ENCODE measurements at regions not wholly inside any gene's neighbourhood (a gene's known extent, or its start where the extent isn't known, plus 50 kb on each side); places are given as distances from the start of the nearest gene placed in this dataset.

GRCh38 chr20:39364320-39364719 is 402.2 kb downstream of the DHX35 start:
- DNase-seq = no peak
- Histone ChIP-seq H2AFZ (no peak overlapping the region), H3K9me2 (ENCODE audit: insufficient read depth) (no peaks in the 10 kb centered on the region), H3K4me3 (no peak overlapping the region), H3K4me1 (replicated peaks; ENCODE audit: insufficient read depth) (no peaks in the 10 kb centered on the region), H3K4me2 (no peak overlapping the region), H4K20me1 (ENCODE audit: insufficient read depth) (no peaks in the 10 kb centered on the region), H3K27ac (no peak overlapping the region), H3K79me2 (ENCODE audit: low read depth) (no peaks in the 10 kb centered on the region), H3K36me3 (ENCODE audit: low read depth) (no peaks in the 10 kb centered on the region), H3K9me3 (ENCODE audit: insufficient read depth, low read depth) (no peaks in the 10 kb centered on the region), H3K27me3 (ENCODE audit: insufficient read depth, low read depth) (peaks cover 21% of the 10 kb centered on the region; the same call in 1 of the 2 replicates), H3F3A (ENCODE audit: insufficient read depth, low read depth) (no peaks in the 10 kb centered on the region)
- intact Hi-C loops (cut with micrococcal nuclease; ENCODE audit: unreplicated experiment) = no loop called here
- ChIA-PET POLR2A (ENCODE audit: unreplicated experiment) (no interaction called here), CTCF (no interaction called here)
- no TSS peak for BruUV-seq (replicated peaks)
- no peak for TF ChIP-seq CTCF (conservative IDR thresholded peaks at IDR 0.05)
- TF ChIP-seq EZH2 (IDR thresholded peaks at IDR 0.05; ENCODE audit: low read depth) = no peak

- Histone ChIP-seq H4K20me1 (ENCODE audit: insufficient read depth) (no peaks in the 10 kb centered on the region), H3K79me2 (ENCODE audit: low read depth) (no peaks in the 10 kb centered on the region), H3K36me3 (ENCODE audit: low read depth) (no peaks in the 10 kb centered on the region), H2AFZ (no peak overlapping the region), H3K27ac (no peak overlapping the region), H3K9me2 (ENCODE audit: insufficient read depth) (no peaks in the 10 kb centered on the region), H3F3A (ENCODE audit: insufficient read depth, low read depth) (no peaks in the 10 kb centered on the region), H3K27me3 (ENCODE audit: insufficient read depth, low read depth) (no peaks in the 10 kb centered on the region), H3K4me3 (no peak overlapping the region), H3K9me3 (ENCODE audit: insufficient read depth, low read depth) (no peaks in the 10 kb centered on the region), H3K4me2 (no peak overlapping the region), H3K4me1 (replicated peaks; ENCODE audit: insufficient read depth) (no peaks in the 10 kb centered on the region)
- DNase-seq = no peak
- ChIA-PET CTCF (no interaction called here), POLR2A (ENCODE audit: unreplicated experiment) (no interaction called here)
- intact Hi-C loops (cut with micrococcal nuclease; ENCODE audit: unreplicated experiment) = no loop called here
- TF ChIP-seq EZH2 (IDR thresholded peaks at IDR 0.05; ENCODE audit: low read depth) (no peak), CTCF (conservative IDR thresholded peaks at IDR 0.05) (no peak)
- BruUV-seq (replicated peaks) = no TSS peak
Observed at GRCh38 chr20:39359981-39360620, 398.0 kb downstream of the DHX35 start.

GRCh38 chr20:39358052-39358451 is 395.9 kb downstream of the DHX35 start:
- H3K9me3 ChIP-seq (ENCODE audit: insufficient read depth, low read depth) = no peaks in the 10 kb centered on the region
- H3F3A ChIP-seq (ENCODE audit: insufficient read depth, low read depth) = no peaks in the 10 kb centered on the region
- no peak overlapping the region for H2AFZ ChIP-seq
- H3K9me2 ChIP-seq (ENCODE audit: insufficient read depth) = no peaks in the 10 kb centered on the region
- H4K20me1 ChIP-seq (ENCODE audit: insufficient read depth) = no peaks in the 10 kb centered on the region
- H3K36me3 ChIP-seq (ENCODE audit: low read depth) = no peaks in the 10 kb centered on the region
- ChIA-PET CTCF (no interaction called here), POLR2A (ENCODE audit: unreplicated experiment) (no interaction called here)
- no peaks in the 10 kb centered on the region for H3K4me1 ChIP-seq (replicated peaks; ENCODE audit: insufficient read depth)
- no peak overlapping the region for H3K4me3 ChIP-seq
- H3K27ac ChIP-seq = no peak overlapping the region
- H3K4me2 ChIP-seq = no peak overlapping the region
- TF ChIP-seq EZH2 (IDR thresholded peaks at IDR 0.05; ENCODE audit: low read depth) (no peak), CTCF (conservative IDR thresholded peaks at IDR 0.05) (no peak)
- intact Hi-C loops (cut with micrococcal nuclease; ENCODE audit: unreplicated experiment) = no loop called here
- H3K27me3 ChIP-seq (ENCODE audit: insufficient read depth, low read depth) = no peaks in the 10 kb centered on the region
- H3K79me2 ChIP-seq (ENCODE audit: low read depth) = no peaks in the 10 kb centered on the region
- DNase-seq = no peak
- no TSS peak for BruUV-seq (replicated peaks)
